Stomach (tissue), 8 donors: ENCODE measurements at regions not wholly inside any gene's neighbourhood (a gene's known extent, or its start where the extent isn't known, plus 50 kb on each side); places are given as distances from the start of the nearest gene placed in this dataset.
A peak's percentile ranks its signal among the peaks of the same experiment; 100 is the strongest.

Experiments
- DNase-seq, 2 donors: peaks; one replicate each; pipeline versions ENCODE4 v3.0.0 to v3.0.0-alpha.2; 2013 to 2019
- H3K27ac ChIP-seq, 5 donors: fragments of 200-600 bp in 4 of 5; sonication (generic) in 4 of 5; one replicate each; pipeline ENCODE4 v1.5.1; 2013 to 2019; ENCODE audit warnings: mild to moderate bottlenecking in 1 of 5, moderate library complexity in 1 of 5
- H3K27me3 ChIP-seq, 3 donors: fragments of 200-600 bp; sonication (generic); one replicate each; pipeline ENCODE4 v1.5.1; 2017 to 2019; ENCODE audit warnings: mixed run types in 1 of 3
- H3K36me3 ChIP-seq, 4 donors: fragments of 200-600 bp; sonication (generic); 1 replicate in 3 of 4; 2 replicates in 1 of 4; pipeline ENCODE4 v1.5.1; 2016 to 2019
- H3K4me1 ChIP-seq, 4 donors: fragments of 200-600 bp; sonication (generic); one replicate each; pipeline ENCODE4 v1.5.1; 2016 to 2019
- H3K4me3 ChIP-seq, 4 donors: fragments of 200-600 bp; sonication (generic) in 3 of 4; one replicate each; pipeline ENCODE4 v1.5.1; 2016 to 2019; ENCODE audit warnings: mild to moderate bottlenecking in 1 of 4
- H3K9me3 ChIP-seq, 4 donors: fragments of 200-600 bp; sonication (generic); one replicate each; pipeline ENCODE4 v1.5.1; 2016 to 2019
- CTCF ChIP-seq, 7 experiments: fragments of 450-650 bp in 4 of 7; fragments of 200-600 bp in 3 of 7; sonication (generic) in 3 of 7; IDR thresholded peaks; one replicate each; pipeline ENCODE4 v1.5.1; 2016 to 2019; ENCODE audit warnings: antibody characterized with exemption in 7 of 7, control low read depth in 2 of 7, mild to moderate bottlenecking in 1 of 7
- EP300 ChIP-seq: sonication (generic); formaldehyde crosslinking; IDR thresholded peaks from one replicate; pipeline ENCODE4 v1.6.1; 2017; ENCODE audit warnings: antibody characterized with exemption
- POLR2A ChIP-seq, 4 donors: fragments of 450-650 bp; IDR thresholded peaks; one replicate each; pipeline ENCODE4 v1.6.1; 2016; ENCODE audit warnings: antibody characterized with exemption in 4 of 4, control low read depth in 2 of 4, mild to moderate bottlenecking in 1 of 4, moderate library complexity in 1 of 4
- POLR2AphosphoS5 ChIP-seq, 3 donors: sonication (generic); formaldehyde crosslinking; IDR thresholded peaks; one replicate each; pipeline ENCODE4 v1.6.1; 2016; ENCODE audit warnings: antibody characterized with exemption in 3 of 3
- WGBS, 5 donors: extraction: QIAGEN DNeasy Blood & Tissue Kit in 3 of 5; methylation state at CpG; one replicate each; pipeline versions ENCODE4 v1.1.5 to v1.1.7; 2013 to 2018; 5-methylcytosine and 5-hydroxymethylcytosine counted together
- intact Hi-C: fragments of 100-400 bp; cut with DNase I; formaldehyde crosslinking; loops from one replicate; pipeline ENCODE4 v1.15.1; 2023; ENCODE audit warnings: low total_unique reads
- donor health status: healthy with polysubstance abuse.
- donor health status: Bipolar disorder and iron deficiency.
- donor health status: healthy.

- intact Hi-C loops = no loop called here
- no peaks in the 10 kb centered on the region for H3K36me3 ChIP-seq
- H3K4me3 ChIP-seq = no peak overlapping the region
- H3K27me3 ChIP-seq = no peaks in the 10 kb centered on the region
- peaks cover 0 to 32% (median 14%) of the 10 kb centered on the region in 4 donors for H3K4me1 ChIP-seq
- no peaks in the 10 kb centered on the region for H3K9me3 ChIP-seq
- TF ChIP-seq POLR2AphosphoS5 (IDR thresholded peaks at IDR 0.05) (no peak), EP300 (no peak), POLR2A (IDR thresholded peaks at IDR 0.05) (no peak), CTCF (IDR thresholded peaks at IDR 0.05) (no peak)
- no peak for DNase-seq
- no peak overlapping the region for H3K27ac ChIP-seq
- 64 to 84% (median 74%) methylated on average over 3 of the region's 3 CpGs for WGBS, 5 donors
Measured at GRCh38 chr21:16585896-16586295, 856.1 kb downstream of the USP25 start.

- intact Hi-C loops = no loop called here
- H3K4me1 ChIP-seq = peaks cover 0 to 32% (median 14%) of the 10 kb centered on the region in 4 donors
- 19 to 43% (median 29%) methylated on average over 6 of the region's 6 CpGs for WGBS, 5 donors
Measured at GRCh38 chr21:16587141-16587581, 857.4 kb downstream of the USP25 start.

GRCh38 chr21:16587681-16588375 is 858.0 kb downstream of the USP25 start:
- intact Hi-C loops = no loop called here
- Histone ChIP-seq H3K36me3 (no peaks in the 10 kb centered on the region), H3K9me3 (no peaks in the 10 kb centered on the region), H3K27me3 (no peaks in the 10 kb centered on the region), H3K4me1 (peaks cover 0 to 32% (median 14%) of the 10 kb centered on the region in 4 donors), H3K4me3 (peak overlapping the region; percentile 36 to 42 (median 40)), H3K27ac (peak overlapping the region in 4 of 5 donors; percentile 50 to 77 (median 70))
- WGBS, 5 donors = 16 to 28% (median 22%) methylated on average over 7 of the region's 7 CpGs
- TF ChIP-seq POLR2A (IDR thresholded peaks at IDR 0.05) (no peak), CTCF (IDR thresholded peaks at IDR 0.05) (no peak), EP300 (no peak), POLR2AphosphoS5 (IDR thresholded peaks at IDR 0.05) (no peak)
- peak in 1 of 2 donors; percentile 59 for DNase-seq

More at GRCh38 chr21:16587141-16587581, 857.4 kb downstream of the USP25 start:
- peak overlapping the region; percentile 24 to 42 (median 32) for H3K4me3 ChIP-seq
- H3K36me3 ChIP-seq = no peaks in the 10 kb centered on the region
- H3K27me3 ChIP-seq = no peaks in the 10 kb centered on the region
- H3K9me3 ChIP-seq = no peaks in the 10 kb centered on the region
- H3K27ac ChIP-seq = peak overlapping the region in 4 of 5 donors; percentile 50 to 77 (median 70)
- no peak for TF ChIP-seq POLR2A (IDR thresholded peaks at IDR 0.05)
- peak; percentile 17 to 48 (median 41) for TF ChIP-seq POLR2AphosphoS5 (IDR thresholded peaks at IDR 0.05)
- no peak for TF ChIP-seq EP300
- peak; percentile 60 to 76 for DNase-seq

- Histone ChIP-seq H3K4me3 (peak overlapping the region; percentile 36 to 42 (median 40)), H3K9me3 (no peaks in the 10 kb centered on the region), H3K27ac (peak overlapping the region in 4 of 5 donors; percentile 50 to 77 (median 70)), H3K4me1 (peaks cover 0 to 32% (median 14%) of the 10 kb centered on the region in 4 donors), H3K27me3 (no peaks in the 10 kb centered on the region), H3K36me3 (no peaks in the 10 kb centered on the region)
- 18 to 47% (median 26%) methylated on average over 18 of the region's 18 CpGs for WGBS, 5 donors
- intact Hi-C loops = no loop called here
- DNase-seq = peak; percentile 31 to 88
- TF ChIP-seq EP300 (no peak), POLR2AphosphoS5 (IDR thresholded peaks at IDR 0.05) (peak; percentile 41 to 55 (median 42))
Measured at GRCh38 chr21:16588433-16588860, 858.7 kb downstream of the USP25 start.

- TF ChIP-seq EP300 (no peak), CTCF (IDR thresholded peaks at IDR 0.05) (no peak), POLR2AphosphoS5 (IDR thresholded peaks at IDR 0.05) (no peak), POLR2A (IDR thresholded peaks at IDR 0.05) (no peak)
- H3K36me3 ChIP-seq = no peaks in the 10 kb centered on the region
- no peak for DNase-seq
- whole genome bisulfite sequencing, 5 donors = 86 to 91% (median 87%) methylated on average over 7 of the region's 7 CpGs
- intact Hi-C loops = no loop called here
- peak overlapping the region in 3 of 5 donors; percentile 69 to 77 (median 70) for H3K27ac ChIP-seq
- H3K4me1 ChIP-seq = peaks cover 0 to 32% (median 14%) of the 10 kb centered on the region in 4 donors
- H3K27me3 ChIP-seq = no peaks in the 10 kb centered on the region
- no peak overlapping the region for H3K4me3 ChIP-seq
- H3K9me3 ChIP-seq = no peaks in the 10 kb centered on the region
Measured at GRCh38 chr21:16589006-16589898, 859.5 kb downstream of the USP25 start.
